ENCODE measurements at regions not wholly inside any gene's neighbourhood (a gene's known extent, or its start where the extent isn't known, plus 50 kb on each side); places are given as distances from the start of the nearest gene placed in this dataset.

DNA sequence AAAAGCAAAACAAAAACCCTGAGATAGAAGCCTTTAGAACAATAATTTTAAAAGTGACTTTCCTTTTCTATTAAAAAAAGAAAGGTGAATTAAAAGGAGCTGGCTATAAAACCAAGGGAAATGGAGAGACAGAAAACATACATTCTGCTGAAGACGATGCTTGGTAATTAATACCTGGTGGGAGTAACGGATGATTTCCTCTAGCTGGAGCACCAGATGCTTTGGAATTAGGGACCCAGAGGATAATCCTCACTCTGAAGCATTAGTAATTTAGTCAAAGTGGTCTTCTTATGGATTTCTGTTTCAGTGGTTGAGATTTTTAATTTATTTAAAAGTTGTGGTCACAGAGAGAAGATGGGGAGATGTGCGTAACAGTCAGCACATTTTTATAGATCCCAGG is 982.5 kb downstream of the TLE4 start:
- Histone ChIP-seq H3K4me2 (ENCODE audit: control insufficient read depth, extremely low read depth, insufficient read depth, low read depth, low read length) (no peak overlapping the region), H4K20me1 (ENCODE audit: control insufficient read depth, extremely low read depth, insufficient read depth, low read length) (no peaks in the 10 kb centered on the region), H3K27me3 (ENCODE audit: control insufficient read depth, extremely low read depth, insufficient read depth, low read length) (no peaks in the 10 kb centered on the region), H3K27ac (ENCODE audit: control insufficient read depth, insufficient read depth, low read length) (no peak overlapping the region), H3K4me1 (ENCODE audit: control insufficient read depth, extremely low read depth, insufficient read depth, low read length) (no peaks in the 10 kb centered on the region), H2AFZ (ENCODE audit: control insufficient read depth, low read length) (no peak overlapping the region), H3K9me1 (ENCODE audit: control insufficient read depth, extremely low read depth, insufficient read depth, low read length) (no peaks in the 10 kb centered on the region), H3K79me2 (ENCODE audit: control insufficient read depth, insufficient read depth, low read length) (no peaks in the 10 kb centered on the region), H3K36me3 (ENCODE audit: control insufficient read depth in 2 of 2, extremely low read depth in 1 of 2, insufficient read depth in 2 of 2, low read length in 2 of 2) (no peaks in the 10 kb centered on the region), H3K9ac (ENCODE audit: control insufficient read depth, extremely low read depth, insufficient read depth, low read length) (no peak overlapping the region), H3K4me3 (ENCODE audit: control insufficient read depth in 2 of 3, extremely low read depth in 1 of 3, insufficient read depth in 2 of 3, low read depth in 1 of 3, low read length in 3 of 3) (no peak overlapping the region), H3K9me3 (ENCODE audit: control insufficient read depth, low read depth, low read length) (no peaks in the 10 kb centered on the region)
- DNase-seq (ENCODE audit: low read depth, low spot score) (no peak), FAIRE-seq (no peak)
- TF ChIP-seq, protein P1, sequence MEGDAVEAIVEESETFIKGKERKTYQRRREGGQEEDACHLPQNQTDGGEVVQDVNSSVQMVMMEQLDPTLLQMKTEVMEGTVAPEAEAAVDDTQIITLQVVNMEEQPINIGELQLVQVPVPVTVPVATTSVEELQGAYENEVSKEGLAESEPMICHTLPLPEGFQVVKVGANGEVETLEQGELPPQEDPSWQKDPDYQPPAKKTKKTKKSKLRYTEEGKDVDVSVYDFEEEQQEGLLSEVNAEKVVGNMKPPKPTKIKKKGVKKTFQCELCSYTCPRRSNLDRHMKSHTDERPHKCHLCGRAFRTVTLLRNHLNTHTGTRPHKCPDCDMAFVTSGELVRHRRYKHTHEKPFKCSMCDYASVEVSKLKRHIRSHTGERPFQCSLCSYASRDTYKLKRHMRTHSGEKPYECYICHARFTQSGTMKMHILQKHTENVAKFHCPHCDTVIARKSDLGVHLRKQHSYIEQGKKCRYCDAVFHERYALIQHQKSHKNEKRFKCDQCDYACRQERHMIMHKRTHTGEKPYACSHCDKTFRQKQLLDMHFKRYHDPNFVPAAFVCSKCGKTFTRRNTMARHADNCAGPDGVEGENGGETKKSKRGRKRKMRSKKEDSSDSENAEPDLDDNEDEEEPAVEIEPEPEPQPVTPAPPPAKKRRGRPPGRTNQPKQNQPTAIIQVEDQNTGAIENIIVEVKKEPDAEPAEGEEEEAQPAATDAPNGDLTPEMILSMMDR (optimal IDR thresholded peaks at IDR 0.05 in 1 of 3, IDR thresholded peaks at IDR 0.05 in 1 of 3, conservative IDR thresholded peaks at IDR 0.05 in 1 of 3; ENCODE audit: extremely low read depth in 1 of 3, insufficient read depth in 2 of 3, low read length in 3 of 3): no peak
- no peak for TF ChIP-seq EZH2 (IDR thresholded peaks at IDR 0.05; ENCODE audit: low read length)
- dilution Hi-C loops (cut with MboI; ENCODE audit: extremely low pct_ligation_motif_present, low sequenced_read_pairs): no loop called here

DNA sequence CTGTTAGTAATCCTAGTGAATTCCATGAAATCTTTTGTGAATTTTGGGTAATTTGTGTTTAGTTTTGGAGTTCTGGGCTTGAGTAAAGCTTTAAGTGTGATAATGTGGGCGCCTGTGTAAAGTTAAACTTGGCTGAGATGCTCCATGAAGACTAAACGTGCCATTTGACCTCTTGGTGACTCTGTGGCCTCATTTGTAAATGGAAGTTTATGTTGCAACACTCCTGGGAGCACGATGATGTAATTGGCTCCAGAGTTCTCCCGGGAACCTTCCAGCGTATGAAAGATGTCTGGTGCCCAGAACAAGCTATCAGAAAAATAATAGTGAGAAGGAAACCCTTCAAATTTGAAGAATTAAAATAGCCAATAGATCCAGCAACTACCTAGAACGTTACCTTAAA is 981.2 kb downstream of the TLE4 start:
- no peak overlapping the region for H3K4me2 ChIP-seq (ENCODE audit: control insufficient read depth, extremely low read depth, insufficient read depth, low read depth, low read length)
- H2AFZ ChIP-seq (ENCODE audit: control insufficient read depth, low read length): no peak overlapping the region
- TF ChIP-seq, protein P1 (optimal IDR thresholded peaks at IDR 0.05 in 1 of 3, IDR thresholded peaks at IDR 0.05 in 1 of 3, conservative IDR thresholded peaks at IDR 0.05 in 1 of 3; ENCODE audit: extremely low read depth in 1 of 3, insufficient read depth in 2 of 3, low read length in 3 of 3): no peak
- no peak for TF ChIP-seq EZH2 (IDR thresholded peaks at IDR 0.05; ENCODE audit: low read length)
- H3K36me3 ChIP-seq (ENCODE audit: control insufficient read depth in 2 of 2, extremely low read depth in 1 of 2, insufficient read depth in 2 of 2, low read length in 2 of 2): no peaks in the 10 kb centered on the region
- H3K9me3 ChIP-seq (ENCODE audit: control insufficient read depth, low read depth, low read length): no peaks in the 10 kb centered on the region
- no peaks in the 10 kb centered on the region for H4K20me1 ChIP-seq (ENCODE audit: control insufficient read depth, extremely low read depth, insufficient read depth, low read length)
- dilution Hi-C loops (cut with MboI; ENCODE audit: extremely low pct_ligation_motif_present, low sequenced_read_pairs): no loop called here
- H3K4me3 ChIP-seq (ENCODE audit: control insufficient read depth in 2 of 3, extremely low read depth in 1 of 3, insufficient read depth in 2 of 3, low read depth in 1 of 3, low read length in 3 of 3): no peak overlapping the region
- no peak overlapping the region for H3K27ac ChIP-seq (ENCODE audit: control insufficient read depth, insufficient read depth, low read length)
- no peaks in the 10 kb centered on the region for H3K4me1 ChIP-seq (ENCODE audit: control insufficient read depth, extremely low read depth, insufficient read depth, low read length)
- H3K79me2 ChIP-seq (ENCODE audit: control insufficient read depth, insufficient read depth, low read length): no peaks in the 10 kb centered on the region
- no peaks in the 10 kb centered on the region for H3K27me3 ChIP-seq (ENCODE audit: control insufficient read depth, extremely low read depth, insufficient read depth, low read length)
- H3K9ac ChIP-seq (ENCODE audit: control insufficient read depth, extremely low read depth, insufficient read depth, low read length): no peak overlapping the region
- DNase-seq (ENCODE audit: low read depth, low spot score) (no peak), FAIRE-seq (no peak)
- H3K9me1 ChIP-seq (ENCODE audit: control insufficient read depth, extremely low read depth, insufficient read depth, low read length): no peaks in the 10 kb centered on the region
